Endothelial cell of umbilical vein (primary cell): ENCODE measurements at regions not wholly inside any gene's neighbourhood (a gene's known extent, or its start where the extent isn't known, plus 50 kb on each side); places are given as distances from the start of the nearest gene placed in this dataset.
"Not testable (repeated sequence)": the region's sequence is repeated elsewhere in the genome, so short reads cannot be mapped to it uniquely, and the experiment has no call there.

ENCODE experiments used
- BruUV-seq: library from RNA; stranded (reverse); fragments of 400-500 nt; replicated peaks from 2 replicates; lab custom pipeline; 2021; lab: Mats Ljungman, UMichigan
- CTCF ChIA-PET: fragments of 300-600, 350-600 bp; sonication (Branson Sonifier 250); formaldehyde crosslinking; loops from one replicate; lab custom pipeline; 2021; ENCODE audit warnings: antibody characterized with exemption, inconsistent platforms; lab: Charles Lee
- POLR2A ChIA-PET: fragments of 300-600, 350-600 bp; sonication (Branson Sonifier 250); formaldehyde crosslinking; loops from one replicate; lab custom pipeline; 2021; ENCODE audit warnings: antibody characterized with exemption, inconsistent platforms; lab: Charles Lee
- DNase-seq: peaks from one replicate; pipeline ENCODE4 v3.0.0-alpha.2; 2011; ENCODE audit warnings: low read depth, low spot score
- FAIRE-seq: peaks from 2 replicates; lab custom pipeline; 2011; peaks lifted over from hg19 to GRCh38; lab: Jason Lieb, UNC
- H2AFZ ChIP-seq: 2 replicates; pipeline ENCODE4 v1.6.0; 2012; ENCODE audit warnings: low read depth, low read length, control low read depth, inconsistent platforms
- H3K27ac ChIP-seq: 2 replicates; pipeline ENCODE4 v1.5.1; 2011; ENCODE audit warnings: low read depth, mild to moderate bottlenecking, control low read depth, low read length, moderate library complexity; ENCODE audit not compliant: insufficient read depth
- H3K27me3 ChIP-seq, 2 experiments: 2 replicates each; pipeline versions ENCODE4 v1.6.0 to v1.6.1; 2011; ENCODE audit warnings: low read length in 2 of 2, mixed read lengths in 1 of 2; ENCODE audit not compliant: control insufficient read depth in 2 of 2, insufficient read depth in 2 of 2
- H3K36me3 ChIP-seq, 2 experiments: 2 replicates in 1 of 2; 3 replicates in 1 of 2; pipeline ENCODE4 v1.5.1; 2011; ENCODE audit warnings: low read length in 2 of 2, mild to moderate bottlenecking in 1 of 2, moderate library complexity in 1 of 2; ENCODE audit not compliant: control insufficient read depth in 2 of 2, insufficient read depth in 2 of 2; ENCODE audit errors: extremely low read depth in 1 of 2
- H3K4me1 ChIP-seq: 3 replicates; pipeline ENCODE4 v1.5.1; 2011; ENCODE audit warnings: mild to moderate bottlenecking, low read length; ENCODE audit not compliant: control insufficient read depth, insufficient read depth; ENCODE audit errors: extremely low read depth
- H3K4me2 ChIP-seq: 2 replicates; pipeline ENCODE4 v1.6.1; 2011; ENCODE audit warnings: low read length, control low read depth, mixed read lengths; ENCODE audit not compliant: insufficient read depth
- H3K4me3 ChIP-seq, 3 experiments: fragments of 200-600 bp in 1 of 3; sonication (generic), shearing (Covaris generic) in 1 of 3; replicated peaks in 1 of 3; 2 replicates each; pipeline ENCODE4 v1.5.1; 2011 to 2016; ENCODE audit warnings: control low read depth in 3 of 3, low read length in 3 of 3, mild to moderate bottlenecking in 2 of 3, inconsistent platforms in 1 of 3, low read depth in 1 of 3, moderate library complexity in 1 of 3; ENCODE audit not compliant: insufficient read depth in 1 of 3
- H3K79me2 ChIP-seq: 2 replicates; pipeline ENCODE4 v1.6.0; 2012; ENCODE audit warnings: low read length, inconsistent platforms; ENCODE audit not compliant: control insufficient read depth, insufficient read depth
- H3K9ac ChIP-seq: replicated peaks from 2 replicates; pipeline ENCODE3; 2011; ENCODE audit warnings: low read length, control low read depth; ENCODE audit not compliant: insufficient read depth; ENCODE audit errors: extremely low read depth
- H3K9me1 ChIP-seq: replicated peaks from 3 replicates; pipeline ENCODE4 v1.6.0; 2011; ENCODE audit warnings: mild to moderate bottlenecking, low read length; ENCODE audit not compliant: control insufficient read depth, insufficient read depth; ENCODE audit errors: extremely low read depth
- H3K9me3 ChIP-seq: replicated peaks from 2 replicates; pipeline ENCODE4 v1.5.1; 2012; ENCODE audit warnings: low read length, inconsistent platforms; ENCODE audit not compliant: control insufficient read depth, insufficient read depth
- H4K20me1 ChIP-seq: replicated peaks from 2 replicates; pipeline ENCODE3; 2011; ENCODE audit warnings: mild to moderate bottlenecking, low read length; ENCODE audit not compliant: control insufficient read depth, insufficient read depth; ENCODE audit errors: extremely low read depth
- dilution Hi-C: fragments of 300-500 bp; cut with MboI; formaldehyde crosslinking; loops from one replicate; pipeline ENCODE4 v1.15.0; 2019; ENCODE audit warnings: low sequenced_read_pairs; ENCODE audit not compliant: extremely low pct_ligation_motif_present
- intact Hi-C: fragments of 100-400 bp; cut with micrococcal nuclease; formaldehyde crosslinking; loops from one replicate; pipeline ENCODE4 v1.10.0; 2022

GRCh38 chr15:20010759-20011158 is 530.8 kb downstream of the GOLGA6L6 start:
- intact Hi-C loops, H4K20me1 ChIP-seq, H2AFZ ChIP-seq, DNase-seq, H3K9ac ChIP-seq, BruUV-seq, CTCF ChIA-PET, H3K79me2 ChIP-seq, H3K27me3 ChIP-seq, H3K4me3 ChIP-seq, H3K36me3 ChIP-seq, H3K27ac ChIP-seq, H3K9me1 ChIP-seq, H3K9me3 ChIP-seq, H3K4me2 ChIP-seq, dilution Hi-C loops, FAIRE-seq, H3K4me1 ChIP-seq, POLR2A ChIA-PET: not testable (repeated sequence)

GRCh38 chr15:20009619-20010018 is 532.0 kb downstream of the GOLGA6L6 start:
- H3K36me3 ChIP-seq, FAIRE-seq, H3K27me3 ChIP-seq, H3K4me1 ChIP-seq, H3K27ac ChIP-seq, dilution Hi-C loops, H3K4me2 ChIP-seq, H3K79me2 ChIP-seq, POLR2A ChIA-PET, H3K4me3 ChIP-seq, CTCF ChIA-PET, H3K9ac ChIP-seq, BruUV-seq, H3K9me3 ChIP-seq, DNase-seq, H2AFZ ChIP-seq, H3K9me1 ChIP-seq, intact Hi-C loops, H4K20me1 ChIP-seq: not testable (repeated sequence)

DNA sequence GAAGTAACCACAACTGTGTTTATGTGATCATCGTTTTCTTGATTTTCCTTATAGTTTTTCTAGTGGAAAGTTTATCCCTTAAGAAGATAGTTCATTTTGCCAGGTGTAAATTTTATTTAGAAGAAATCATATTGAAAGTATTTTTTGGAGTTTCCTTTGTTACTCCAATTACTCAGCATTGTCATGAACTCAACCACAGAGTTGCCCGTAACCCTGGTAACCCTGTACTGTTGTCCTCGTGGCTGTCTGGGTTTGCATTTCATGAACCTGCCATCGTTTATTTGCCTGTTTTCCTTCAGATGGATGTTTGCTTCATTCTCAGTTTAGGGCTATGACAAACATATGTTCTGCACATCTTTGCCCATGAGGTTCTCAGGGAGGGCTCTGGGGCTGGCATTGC is 534.3 kb downstream of the GOLGA6L6 start:
- dilution Hi-C loops, H3K27ac ChIP-seq, H3K79me2 ChIP-seq, H3K36me3 ChIP-seq, H3K4me3 ChIP-seq, intact Hi-C loops, H2AFZ ChIP-seq, DNase-seq, H3K4me2 ChIP-seq, H3K27me3 ChIP-seq, H3K9me1 ChIP-seq, CTCF ChIA-PET, BruUV-seq, H4K20me1 ChIP-seq, FAIRE-seq, H3K9ac ChIP-seq, POLR2A ChIA-PET, H3K9me3 ChIP-seq, H3K4me1 ChIP-seq: not testable (repeated sequence)

- FAIRE-seq, POLR2A ChIA-PET, DNase-seq, H3K9me3 ChIP-seq, H3K36me3 ChIP-seq, BruUV-seq, H3K4me2 ChIP-seq, H3K27ac ChIP-seq, intact Hi-C loops, H3K79me2 ChIP-seq, H3K9ac ChIP-seq, H3K9me1 ChIP-seq, H3K4me3 ChIP-seq, CTCF ChIA-PET, H2AFZ ChIP-seq, H4K20me1 ChIP-seq, H3K27me3 ChIP-seq, dilution Hi-C loops, H3K4me1 ChIP-seq: not testable (repeated sequence)
These were observed 538.1 kb downstream of the GOLGA6L6 start for GRCh38 chr15:20003471-20003870.
